ENCODE measurements at regions not wholly inside any gene's neighbourhood (a gene's known extent, or its start where the extent isn't known, plus 50 kb on each side); places are given as distances from the start of the nearest gene placed in this dataset.

- Histone ChIP-seq H3K9ac (ENCODE audit: low read depth, low read length) (no peak overlapping the region), H2AFZ (ENCODE audit: low read depth, low read length) (no peak overlapping the region), H3K36me3 (ENCODE audit: insufficient read depth, low read length) (no peaks in the 10 kb centered on the region), H3K4me2 (ENCODE audit: insufficient read depth, low read length) (no peak overlapping the region), H3K27me3 (ENCODE audit: insufficient read depth, low read length, poor library complexity) (no peaks in the 10 kb centered on the region), H3K9me3 (ENCODE audit: insufficient read depth, low read length, severe bottlenecking) (no peaks in the 10 kb centered on the region), H3K79me2 (ENCODE audit: insufficient read depth, low read length) (no peaks in the 10 kb centered on the region), H3K4me1 (ENCODE audit: insufficient read depth, low read length) (no peaks in the 10 kb centered on the region), H3K4me3 (ENCODE audit: low read depth in 1 of 2, low read length in 2 of 2) (no peak overlapping the region), H4K20me1 (ENCODE audit: insufficient read depth, low read length) (no peaks in the 10 kb centered on the region), H3K27ac (ENCODE audit: low read length) (no peak overlapping the region)
- no peak for TF ChIP-seq CTCF (IDR thresholded peaks at IDR 0.05; ENCODE audit: borderline replicate concordance, extremely low read depth, low read length, poor library complexity, severe bottlenecking)
- no peak for DNase-seq
- ATAC-seq (ENCODE audit: insufficient read depth, low read depth): no peak
These were observed 56.0 kb upstream of the ATP2B2 start for GRCh38 chr3:10561162-10561945.

- ATAC-seq (ENCODE audit: insufficient read depth, low read depth) (no peak), DNase-seq (no peak)
- no peaks in the 10 kb centered on the region for H3K36me3 ChIP-seq (ENCODE audit: insufficient read depth, low read length)
- no peak overlapping the region for H3K27ac ChIP-seq (ENCODE audit: low read length)
- H3K4me3 ChIP-seq (ENCODE audit: low read depth in 1 of 2, low read length in 2 of 2): no peak overlapping the region
- H3K4me2 ChIP-seq (ENCODE audit: insufficient read depth, low read length): no peak overlapping the region
- H3K27me3 ChIP-seq (ENCODE audit: insufficient read depth, low read length, poor library complexity): peaks cover 3% of the 10 kb centered on the region
- no peaks in the 10 kb centered on the region for H3K9me3 ChIP-seq (ENCODE audit: insufficient read depth, low read length, severe bottlenecking)
- no peaks in the 10 kb centered on the region for H4K20me1 ChIP-seq (ENCODE audit: insufficient read depth, low read length)
- no peaks in the 10 kb centered on the region for H3K79me2 ChIP-seq (ENCODE audit: insufficient read depth, low read length)
- H3K9ac ChIP-seq (ENCODE audit: low read depth, low read length): no peak overlapping the region
- H3K4me1 ChIP-seq (ENCODE audit: insufficient read depth, low read length): no peaks in the 10 kb centered on the region
- no peak for TF ChIP-seq EZH2 (IDR thresholded peaks at IDR 0.05; ENCODE audit: borderline replicate concordance, low read depth, low read length, severe bottlenecking)
- no peak for TF ChIP-seq CTCF (IDR thresholded peaks at IDR 0.05; ENCODE audit: borderline replicate concordance, extremely low read depth, low read length, poor library complexity, severe bottlenecking)
- H2AFZ ChIP-seq (ENCODE audit: low read depth, low read length): no peak overlapping the region
These were observed 56.7 kb upstream of the ATP2B2 start for GRCh38 chr3:10561946-10562560.

- ATAC-seq (ENCODE audit: insufficient read depth, low read depth): no peak
- H3K4me2 ChIP-seq (ENCODE audit: insufficient read depth, low read length): no peak overlapping the region
These were observed 58.0 kb upstream of the ATP2B2 start for GRCh38 chr3:10563396-10563795.

More at GRCh38 chr3:10563396-10563795, 58.0 kb upstream of the ATP2B2 start:
- Histone ChIP-seq H3K9me3 (ENCODE audit: insufficient read depth, low read length, severe bottlenecking) (no peaks in the 10 kb centered on the region), H3K79me2 (ENCODE audit: insufficient read depth, low read length) (no peaks in the 10 kb centered on the region), H3K27me3 (ENCODE audit: insufficient read depth, low read length, poor library complexity) (peaks cover 3% of the 10 kb centered on the region), H4K20me1 (ENCODE audit: insufficient read depth, low read length) (no peaks in the 10 kb centered on the region), H3K4me3 (ENCODE audit: low read depth in 1 of 2, low read length in 2 of 2) (no peak overlapping the region), H3K27ac (ENCODE audit: low read length) (no peak overlapping the region), H2AFZ (ENCODE audit: low read depth, low read length) (no peak overlapping the region), H3K4me1 (ENCODE audit: insufficient read depth, low read length) (no peaks in the 10 kb centered on the region), H3K9ac (ENCODE audit: low read depth, low read length) (no peak overlapping the region), H3K36me3 (ENCODE audit: insufficient read depth, low read length) (no peaks in the 10 kb centered on the region)
- TF ChIP-seq CTCF (IDR thresholded peaks at IDR 0.05; ENCODE audit: borderline replicate concordance, extremely low read depth, low read length, poor library complexity, severe bottlenecking) (no peak), EZH2 (IDR thresholded peaks at IDR 0.05; ENCODE audit: borderline replicate concordance, low read depth, low read length, severe bottlenecking) (no peak)
- no peak for DNase-seq
